ENCODE measurements at regions not wholly inside any gene's neighbourhood (a gene's known extent, or its start where the extent isn't known, plus 50 kb on each side); places are given as distances from the start of the nearest gene placed in this dataset.

GRCh38 chr16:7268182-7268581 lies 64.5 kb upstream of the RBFOX1 start:
- TF ChIP-seq CTCF (IDR thresholded peaks at IDR 0.05; ENCODE audit: low read depth, low read length, poor library complexity, severe bottlenecking), result peak; percentile 73
- no peak for TF ChIP-seq EZH2phosphoT487 (IDR thresholded peaks at IDR 0.05; ENCODE audit: borderline replicate concordance, low read length)
